A549 (cell line): ENCODE measurements at regions not wholly inside any gene's neighbourhood (a gene's known extent, or its start where the extent isn't known, plus 50 kb on each side); places are given as distances from the start of the nearest gene placed in this dataset.

Source experiments
- ATAC-seq, 2 experiments: fragments of 200-7000 bp in 1 of 2; fragments of >200 bp in 1 of 2; cut with Nextera tagmentation in 1 of 2; cut with Tn5 transposase in 1 of 2; 3 replicates each; pipeline versions ENCODE4 v1.8.0 to v1.9.1; 2018 to 2020; ENCODE audit warnings: mild to moderate bottlenecking in 1 of 2, moderate library complexity in 1 of 2
- CTCF ChIA-PET: fragments of 300-600 bp; sonication (Branson Sonifier 250); formaldehyde crosslinking; extraction: SDS; loops from one replicate; lab custom pipeline; 2021; ENCODE audit warnings: antibody characterized with exemption, inconsistent platforms; lab: Yijun Ruan, JAX
- POLR2A ChIA-PET: fragments of 350-600 bp; formaldehyde crosslinking; extraction: SDS; loops from one replicate; lab custom pipeline; 2021; ENCODE audit warnings: antibody characterized with exemption, inconsistent platforms; lab: Yijun Ruan, JAX
- DNase-seq, 2 experiments: peaks; one replicate each; pipeline versions ENCODE4 v3.0.0 to v3.0.0-alpha.2; 2011 to 2016; ENCODE audit warnings: low read depth in 1 of 2, low spot score in 1 of 2
- FAIRE-seq: peaks from 2 replicates; lab custom pipeline; 2011; peaks lifted over from hg19 to GRCh38; lab: Jason Lieb, UNC
- H3K27ac ChIP-seq, 2 experiments: fragments of >200 bp; sonication (Bioruptor Twin); formaldehyde crosslinking; 3 replicates each; pipeline ENCODE4 v1.5.1; 2016 to 2017
- H3K4me1 ChIP-seq: fragments of >200 bp; sonication (Bioruptor Twin); formaldehyde crosslinking; 3 replicates; pipeline ENCODE4 v1.6.1; 2016
- H3K4me2 ChIP-seq: fragments of >200 bp; sonication (Bioruptor Twin); formaldehyde crosslinking; 3 replicates; pipeline ENCODE4 v1.6.1; 2016
- H3K4me3 ChIP-seq: fragments of >200 bp; sonication (Bioruptor Twin); formaldehyde crosslinking; 3 replicates; pipeline ENCODE4 v1.5.1; 2016
- H3K9me3 ChIP-seq: fragments of >200 bp; sonication (Bioruptor Twin); formaldehyde crosslinking; 3 replicates; pipeline ENCODE4 v1.6.1; 2016
- BHLHE40 ChIP-seq: IDR thresholded peaks from 2 replicates; pipeline ENCODE4 v1.6.1; 2012; ENCODE audit warnings: low read depth, low read length, inconsistent platforms
- CBX8 ChIP-seq: fragments of 200-600 bp; sonication (generic); IDR thresholded peaks from 2 replicates; pipeline ENCODE4 v1.6.1; 2016
- CEBPB ChIP-seq, 2 experiments: fragments of >200 bp in 1 of 2; sonication (Bioruptor Twin) in 1 of 2; formaldehyde crosslinking in 1 of 2; IDR thresholded peaks; 2 replicates each; pipeline ENCODE4 v1.6.1; 2012 to 2016
- FOSL2 ChIP-seq, 2 experiments: fragments of 450-650 bp in 1 of 2; fragments of >200 bp in 1 of 2; sonication (Bioruptor Twin) in 1 of 2; formaldehyde crosslinking; IDR thresholded peaks; 2 replicates each; pipeline versions ENCODE4 v1.5.0 to v1.6.1; 2016 to 2020; ENCODE audit warnings: mild to moderate bottlenecking in 1 of 2, moderate library complexity in 1 of 2
- HDAC2 ChIP-seq: fragments of 200-600 bp; sonication (generic); IDR thresholded peaks from 2 replicates; pipeline ENCODE4 v1.6.1; 2016
- HOXA7 ChIP-seq: fragments of 250-450 bp; sonication (Bioruptor Pico); IDR thresholded peaks from 2 replicates; pipeline ENCODE4 v1.5.0; 2020; ENCODE audit warnings: mild to moderate bottlenecking, moderate library complexity
- JUNB ChIP-seq: fragments of >200 bp; sonication (Bioruptor Twin); formaldehyde crosslinking; IDR thresholded peaks from 2 replicates; pipeline ENCODE4 v1.6.1; 2016
- KDM5A ChIP-seq: fragments of 200-600 bp; sonication (generic); IDR thresholded peaks from 2 replicates; pipeline ENCODE4 v1.6.1; 2016; ENCODE audit warnings: antibody characterized with exemption, mild to moderate bottlenecking
- MAFK ChIP-seq: fragments of 450-650 bp; IDR thresholded peaks from 2 replicates; pipeline ENCODE4 v1.6.1; 2014; ENCODE audit not compliant: partially characterized antibody
- MAZ ChIP-seq: fragments of 150-350 bp; IDR thresholded peaks from 2 replicates; pipeline ENCODE4 v1.6.1; 2014; ENCODE audit warnings: antibody characterized with exemption, low read depth, low read length, borderline replicate concordance
- NFE2L2 ChIP-seq: fragments of 150-350 bp; conservative IDR thresholded peaks from 2 replicates; pipeline ENCODE4 v1.6.1; 2014; ENCODE audit warnings: low read length
- NR3C1 ChIP-seq: fragments of >200 bp; sonication (Bioruptor Twin); formaldehyde crosslinking; IDR thresholded peaks from 3 replicates; pipeline ENCODE4 v1.6.1; 2017
- RAD21 ChIP-seq, 2 experiments: fragments of >200 bp in 1 of 2; sonication (Bioruptor Twin) in 1 of 2; formaldehyde crosslinking in 1 of 2; IDR thresholded peaks in 1 of 2; conservative IDR thresholded peaks in 1 of 2; 2 replicates in 1 of 2; 3 replicates in 1 of 2; pipeline ENCODE4 v1.6.1; 2012 to 2018; ENCODE audit warnings: inconsistent platforms in 1 of 2
- TFCP2L1 ChIP-seq: fragments of 250-450 bp; sonication (Bioruptor Pico); IDR thresholded peaks from 2 replicates; pipeline ENCODE4 v1.5.0; 2021; ENCODE audit warnings: mild to moderate bottlenecking
- ZFP36 ChIP-seq: fragments of 450-650 bp; IDR thresholded peaks from 2 replicates; pipeline ENCODE4 v1.6.1; 2014; ENCODE audit warnings: borderline replicate concordance; ENCODE audit not compliant: partially characterized antibody
- ZNF302 ChIP-seq: fragments of 250-450 bp; sonication (Bioruptor Pico); IDR thresholded peaks from 2 replicates; pipeline ENCODE4 v1.9.0; 2021; ENCODE audit warnings: inconsistent platforms, mild to moderate bottlenecking, moderate library complexity
- ZSCAN20 ChIP-seq: fragments of 250-450 bp; sonication (Bioruptor Pico); IDR thresholded peaks from 2 replicates; pipeline ENCODE4 v1.8.0; 2022; ENCODE audit warnings: mild to moderate bottlenecking, moderate library complexity
- WGBS: methylation state at CpG from one replicate; pipeline ENCODE4 v1.1.6; 2017; ENCODE audit errors: missing lambda C conversion rate; 5-methylcytosine and 5-hydroxymethylcytosine counted together
- TF ChIP-seq, protein P1 (sequence below): fragments of 150-350 bp; IDR thresholded peaks from 2 replicates; pipeline ENCODE4 v1.6.1; 2014; ENCODE audit warnings: low read depth, mild to moderate bottlenecking, low read length
- TF ChIP-seq, protein P2 (sequence below): fragments of 450-650 bp; IDR thresholded peaks from 2 replicates; pipeline ENCODE4 v1.6.1; 2014; ENCODE audit warnings: antibody characterized with exemption
- TF ChIP-seq, protein P3 (sequence below): fragments of 250-450 bp; sonication (Bioruptor Pico); IDR thresholded peaks from 2 replicates; pipeline ENCODE4 v1.5.0; 2020; ENCODE audit warnings: low read depth, mild to moderate bottlenecking, moderate library complexity
- TF ChIP-seq, protein P4 (sequence below): IDR thresholded peaks from 2 replicates; pipeline ENCODE4 v1.6.1; 2012; ENCODE audit warnings: low read depth, borderline replicate concordance
- TF ChIP-seq, protein P5 (sequence below): fragments of >200 bp; sonication (Bioruptor Twin); formaldehyde crosslinking; IDR thresholded peaks from 2 replicates; pipeline ENCODE4 v1.6.1; 2016
- TF ChIP-seq, protein P6 (sequence below): IDR thresholded peaks from 2 replicates; pipeline ENCODE4 v1.6.1; 2012

DNA sequence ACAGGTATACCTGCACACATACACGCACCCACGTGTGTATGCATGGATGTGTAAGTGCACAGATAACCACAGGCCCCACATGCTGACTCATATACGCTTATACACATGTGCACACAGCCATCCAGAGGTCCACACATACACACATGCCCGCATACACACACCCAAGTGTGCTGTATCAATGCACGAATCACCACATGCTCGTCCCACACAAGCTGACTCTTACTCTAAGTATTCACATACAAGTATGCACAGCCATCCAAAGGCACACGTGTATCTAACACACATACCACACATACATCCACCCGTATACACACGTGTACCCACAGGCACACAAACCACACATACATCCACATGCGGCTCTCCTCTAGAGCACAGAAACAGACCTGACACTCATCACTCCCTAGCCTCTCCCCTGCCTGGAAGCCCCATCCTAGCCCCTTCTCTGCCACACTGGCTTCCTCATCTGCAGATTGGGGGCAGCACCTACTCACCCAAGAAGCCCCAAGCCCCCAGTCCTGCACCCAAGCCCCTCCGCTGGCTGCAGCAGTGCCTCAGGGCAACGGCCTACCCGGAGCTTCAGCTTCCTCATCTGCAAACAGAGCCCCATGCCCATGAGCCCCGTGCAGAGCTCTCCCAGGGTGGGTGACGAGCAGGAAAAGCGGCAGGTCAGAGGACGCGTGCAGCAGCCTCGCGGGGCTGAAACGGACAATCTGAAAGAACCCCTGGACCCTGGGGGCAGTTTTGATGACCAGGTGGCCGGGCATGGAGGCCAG, 105.4 kb downstream of the NCOR2 start:
- Histone ChIP-seq H3K4me1 (peaks cover 12% of the 10 kb centered on the region; the same call in 1 of the 3 replicates), H3K4me3 (no peak overlapping the region), H3K27ac (no peak overlapping the region), H3K4me2 (no peak overlapping the region), H3K9me3 (peaks cover 9% of the 10 kb centered on the region; the same call in 2 of the 3 replicates)
- TF ChIP-seq MAFK (no peak), NFE2L2 (no peak), ZNF302 (CRISPR knock-in tag) (no peak), MAZ (no peak), KDM5A (no peak), ZSCAN20 (CRISPR knock-in tag) (no peak), NR3C1 (no peak)
- TF ChIP-seq, protein P1, sequence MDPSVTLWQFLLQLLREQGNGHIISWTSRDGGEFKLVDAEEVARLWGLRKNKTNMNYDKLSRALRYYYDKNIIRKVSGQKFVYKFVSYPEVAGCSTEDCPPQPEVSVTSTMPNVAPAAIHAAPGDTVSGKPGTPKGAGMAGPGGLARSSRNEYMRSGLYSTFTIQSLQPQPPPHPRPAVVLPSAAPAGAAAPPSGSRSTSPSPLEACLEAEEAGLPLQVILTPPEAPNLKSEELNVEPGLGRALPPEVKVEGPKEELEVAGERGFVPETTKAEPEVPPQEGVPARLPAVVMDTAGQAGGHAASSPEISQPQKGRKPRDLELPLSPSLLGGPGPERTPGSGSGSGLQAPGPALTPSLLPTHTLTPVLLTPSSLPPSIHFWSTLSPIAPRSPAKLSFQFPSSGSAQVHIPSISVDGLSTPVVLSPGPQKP, result no peak
- no peak for DNase-seq
- FAIRE-seq, result no peak
- POLR2A ChIA-PET, result no interaction called here
- 95% methylated on average over 22 of the region's 22 CpGs for WGBS
- ATAC-seq, result no peak
- CTCF ChIA-PET, result interaction anchor here (0.9 kb wide), 1 partner anchor 230 kb away, joined by 3 read pairs; no protein-coding TSS in a partner anchor

DNA sequence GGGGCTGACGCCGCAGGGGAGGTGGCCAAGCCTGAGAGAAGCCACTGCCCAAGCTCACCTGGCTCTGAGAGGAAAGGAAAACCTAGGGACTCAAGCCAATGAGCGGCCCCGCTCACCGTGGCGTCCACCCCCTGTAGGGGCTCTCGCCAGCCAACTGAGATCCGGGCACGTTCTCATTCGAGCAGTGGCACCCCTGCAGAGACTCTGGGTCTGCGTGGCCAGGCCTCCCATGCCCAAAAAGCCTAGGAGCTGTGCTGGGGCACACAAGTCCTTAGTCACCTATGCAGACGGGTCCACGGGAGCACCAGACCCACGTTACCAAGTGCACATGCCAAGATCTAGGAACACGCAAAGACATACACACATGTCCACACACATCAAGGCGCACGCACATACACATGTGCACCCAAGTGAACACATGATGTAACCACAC, 106.2 kb downstream of the NCOR2 start:
- H3K4me3 ChIP-seq, result no peak overlapping the region
- 95% methylated on average over 6 of the region's 17 CpGs for WGBS

DNA sequence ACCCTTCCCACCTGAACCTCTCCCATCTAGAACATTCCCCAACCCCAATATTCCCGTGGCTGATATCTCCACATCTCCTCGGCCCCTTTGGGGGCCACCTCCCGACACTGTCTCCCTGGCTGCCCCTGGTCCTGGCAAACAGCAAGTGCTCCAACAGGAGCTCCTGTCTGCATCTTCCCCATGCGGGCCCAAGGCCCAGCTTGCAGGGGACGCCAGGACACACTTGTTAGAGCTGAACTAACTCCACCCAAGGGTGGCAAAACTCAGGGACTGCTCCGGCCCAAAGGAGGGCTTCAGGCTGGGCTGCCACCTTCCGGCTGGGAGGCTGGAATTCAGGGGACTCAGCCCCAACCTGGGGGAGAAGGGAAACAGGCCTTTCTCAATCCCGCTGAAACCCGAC, 106.6 kb downstream of the NCOR2 start:
- CTCF ChIA-PET, result no interaction called here
- DNase-seq (no peak), FAIRE-seq (no peak), ATAC-seq (no peak)
- H3K9me3 ChIP-seq, result peaks cover 8% of the 10 kb centered on the region; the same call in 2 of the 3 replicates
- no peak overlapping the region for H3K4me2 ChIP-seq
- no peak overlapping the region for H3K4me3 ChIP-seq
- POLR2A ChIA-PET, result no interaction called here
- peaks cover 12% of the 10 kb centered on the region; the same call in 1 of the 3 replicates for H3K4me1 ChIP-seq
- H3K27ac ChIP-seq, result no peak overlapping the region
- WGBS, result 91% methylated on average over 8 of the region's 9 CpGs
- TF ChIP-seq HOXA7 (CRISPR knock-in tag) (no peak), JUNB (no peak), TFCP2L1 (CRISPR knock-in tag) (no peak), CBX8 (no peak), KDM5A (no peak), ZFP36 (no peak), FOSL2 (IDR thresholded peaks at IDR 0.05) (no peak), FOSL2 (CRISPR knock-in tag; IDR thresholded peaks at IDR 0.05) (no peak), HDAC2 (no peak), RAD21 (conservative IDR thresholded peaks at IDR 0.05 in 1 of 2, IDR thresholded peaks at IDR 0.05 in 1 of 2) (no peak), BHLHE40 (no peak)
- TF ChIP-seq, protein P2, sequence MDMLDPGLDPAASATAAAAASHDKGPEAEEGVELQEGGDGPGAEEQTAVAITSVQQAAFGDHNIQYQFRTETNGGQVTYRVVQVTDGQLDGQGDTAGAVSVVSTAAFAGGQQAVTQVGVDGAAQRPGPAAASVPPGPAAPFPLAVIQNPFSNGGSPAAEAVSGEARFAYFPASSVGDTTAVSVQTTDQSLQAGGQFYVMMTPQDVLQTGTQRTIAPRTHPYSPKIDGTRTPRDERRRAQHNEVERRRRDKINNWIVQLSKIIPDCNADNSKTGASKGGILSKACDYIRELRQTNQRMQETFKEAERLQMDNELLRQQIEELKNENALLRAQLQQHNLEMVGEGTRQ, result no peak
- TF ChIP-seq, protein P3, sequence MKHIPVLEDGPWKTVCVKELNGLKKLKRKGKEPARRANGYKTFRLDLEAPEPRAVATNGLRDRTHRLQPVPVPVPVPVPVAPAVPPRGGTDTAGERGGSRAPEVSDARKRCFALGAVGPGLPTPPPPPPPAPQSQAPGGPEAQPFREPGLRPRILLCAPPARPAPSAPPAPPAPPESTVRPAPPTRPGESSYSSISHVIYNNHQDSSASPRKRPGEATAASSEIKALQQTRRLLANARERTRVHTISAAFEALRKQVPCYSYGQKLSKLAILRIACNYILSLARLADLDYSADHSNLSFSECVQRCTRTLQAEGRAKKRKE (CRISPR knock-in tag), result no peak
- TF ChIP-seq, all 56 proteins: peak for 0

More for the DNA sequence above, 106.2 kb downstream of the NCOR2 start:
- Histone ChIP-seq H3K4me1 (peaks cover 12% of the 10 kb centered on the region; the same call in 1 of the 3 replicates), H3K27ac (no peak overlapping the region), H3K9me3 (peaks cover 9% of the 10 kb centered on the region; the same call in 2 of the 3 replicates), H3K4me2 (no peak overlapping the region)
- DNase-seq (no peak), ATAC-seq (no peak), FAIRE-seq (no peak)
- ChIA-PET POLR2A (no interaction called here), CTCF (interaction anchor here (0.9 kb wide), 1 partner anchor 230 kb away, joined by 3 read pairs; no protein-coding TSS in a partner anchor)
- no peak for TF ChIP-seq NFE2L2
- TF ChIP-seq, protein P4, sequence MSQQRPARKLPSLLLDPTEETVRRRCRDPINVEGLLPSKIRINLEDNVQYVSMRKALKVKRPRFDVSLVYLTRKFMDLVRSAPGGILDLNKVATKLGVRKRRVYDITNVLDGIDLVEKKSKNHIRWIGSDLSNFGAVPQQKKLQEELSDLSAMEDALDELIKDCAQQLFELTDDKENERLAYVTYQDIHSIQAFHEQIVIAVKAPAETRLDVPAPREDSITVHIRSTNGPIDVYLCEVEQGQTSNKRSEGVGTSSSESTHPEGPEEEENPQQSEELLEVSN, result no peak
- TF ChIP-seq RAD21 (conservative IDR thresholded peaks at IDR 0.05 in 1 of 2, IDR thresholded peaks at IDR 0.05 in 1 of 2), result no peak
- TF ChIP-seq, protein P5, sequence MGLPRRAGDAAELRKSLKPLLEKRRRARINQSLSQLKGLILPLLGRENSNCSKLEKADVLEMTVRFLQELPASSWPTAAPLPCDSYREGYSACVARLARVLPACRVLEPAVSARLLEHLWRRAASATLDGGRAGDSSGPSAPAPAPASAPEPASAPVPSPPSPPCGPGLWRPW, result no peak
- TF ChIP-seq CEBPB (IDR thresholded peaks at IDR 0.05), result no peak
- TF ChIP-seq, protein P1, result no peak
- TF ChIP-seq MAZ, result no peak
- TF ChIP-seq, protein P6, sequence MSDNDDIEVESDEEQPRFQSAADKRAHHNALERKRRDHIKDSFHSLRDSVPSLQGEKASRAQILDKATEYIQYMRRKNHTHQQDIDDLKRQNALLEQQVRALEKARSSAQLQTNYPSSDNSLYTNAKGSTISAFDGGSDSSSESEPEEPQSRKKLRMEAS, result no peak
